Prostate gland (tissue), 2 donors: ENCODE measurements at regions not wholly inside any gene's neighbourhood (a gene's known extent, or its start where the extent isn't known, plus 50 kb on each side); places are given as distances from the start of the nearest gene placed in this dataset.

Source experiments
- CTCF ChIP-seq, 4 experiments: fragments of 200-600 bp in 2 of 4; fragments of 450-650 bp in 2 of 4; sonication (generic) in 2 of 4; IDR thresholded peaks; 1 replicate in 3 of 4; 2 replicates in 1 of 4; pipeline ENCODE4 v1.5.1; 2016 to 2019; ENCODE audit warnings: antibody characterized with exemption in 4 of 4, mild to moderate bottlenecking in 2 of 4, moderate library complexity in 2 of 4
- POLR2AphosphoS5 ChIP-seq: sonication (generic); formaldehyde crosslinking; IDR thresholded peaks from one replicate; pipeline ENCODE4 v1.6.1; 2017; ENCODE audit warnings: antibody characterized with exemption

GRCh38 chr12:38144601-38145436 lies 171.8 kb upstream of the ALG10B start:
- TF ChIP-seq CTCF (IDR thresholded peaks at IDR 0.05) = no peak
- TF ChIP-seq POLR2AphosphoS5 = no peak
